Psoas muscle (tissue), 7 donors: ENCODE measurements at regions not wholly inside any gene's neighbourhood (a gene's known extent, or its start where the extent isn't known, plus 50 kb on each side); places are given as distances from the start of the nearest gene placed in this dataset.

Experiments
- ATAC-seq, 4 donors: fragments of 200-7000 bp; cut with Tn5 transposase; one replicate each; pipeline ENCODE4 v1.9.1; 2020; ENCODE audit warnings: moderate library complexity in 3 of 4, mild to moderate bottlenecking in 2 of 4
- DNase-seq, 2 donors: peaks; one replicate each; pipeline ENCODE4 v3.0.0-alpha.2; 2020
- H3K27ac ChIP-seq: fragments of 200-600 bp; one replicate; pipeline ENCODE4 v1.8.0; 2022
- H3K27me3 ChIP-seq, 3 donors: fragments of 200-600 bp in 1 of 3; one replicate each; pipeline versions ENCODE4 v1.6.1 to v1.8.0; 2013 to 2022; ENCODE audit warnings: low read length in 2 of 3, mild to moderate bottlenecking in 2 of 3, moderate library complexity in 1 of 3; ENCODE audit not compliant: insufficient read depth in 3 of 3
- H3K36me3 ChIP-seq, 2 donors: fragments of 200-600 bp in 1 of 2; one replicate each; pipeline versions ENCODE4 v1.6.1 to v1.8.0; 2013 to 2022; ENCODE audit warnings: low read depth in 1 of 2, mild to moderate bottlenecking in 1 of 2, moderate library complexity in 1 of 2; ENCODE audit not compliant: insufficient read depth in 1 of 2
- H3K4me1 ChIP-seq: fragments of 200-600 bp; one replicate; pipeline ENCODE4 v1.8.0; 2022
- H3K4me3 ChIP-seq: fragments of 200-600 bp; one replicate; pipeline ENCODE4 v1.8.0; 2022; ENCODE audit warnings: mild to moderate bottlenecking
- H3K9me3 ChIP-seq: fragments of 200-600 bp; one replicate; pipeline ENCODE4 v1.8.0; 2022
- CTCF ChIP-seq: fragments of 200-600 bp; IDR thresholded peaks from one replicate; pipeline ENCODE4 v1.8.0; 2022; ENCODE audit warnings: antibody characterized with exemption
- WGBS, 3 donors: extraction: QIAGEN DNeasy Blood & Tissue Kit; methylation state at CpG; one replicate each; pipeline versions ENCODE4 v1.1.6 to v1.1.7; 2013; 5-methylcytosine and 5-hydroxymethylcytosine counted together
- intact Hi-C, 2 donors: fragments of 100-400 bp; cut with DNase I; formaldehyde crosslinking; loops; one replicate each; pipeline versions ENCODE4 v1.11.0 to v1.14.2; 2022
- donor health status: healthy with polysubstance abuse.
- donor health status: DM: no; HTN: no; CAD: no; lungs with moderate emphysema.
- donor health status: Bipolar disorder and iron deficiency.
- donor health status: healthy.
- donor health status: DM: yes; HTN: yes; CAD: no.
- donor health status: DM: no; HTN: no; CAD: no.
- donor health status: DM: yes; HTN: yes; CAD: no.

- Histone ChIP-seq H3K36me3 (no peaks in the 10 kb centered on the region), H3K27ac (no peak overlapping the region), H3K4me3 (no peak overlapping the region), H3K4me1 (no peaks in the 10 kb centered on the region), H3K27me3 (no peaks in the 10 kb centered on the region), H3K9me3 (no peaks in the 10 kb centered on the region)
- intact Hi-C loops, result no loop called here
- no peak for ATAC-seq
- 54 to 67% (median 59%) methylated on average over 2 of the region's 2 CpGs for WGBS, 3 donors
- TF ChIP-seq CTCF, result no peak
- no peak for DNase-seq
Observed at GRCh38 chr18:39039813-39040212, 1474.2 kb upstream of the CELF4 start.

- intact Hi-C loops, result no loop called here
- Histone ChIP-seq H3K4me3 (no peak overlapping the region), H3K9me3 (no peaks in the 10 kb centered on the region), H3K27ac (no peak overlapping the region), H3K4me1 (no peaks in the 10 kb centered on the region), H3K36me3 (no peaks in the 10 kb centered on the region), H3K27me3 (no peaks in the 10 kb centered on the region)
- 56 to 70% (median 57%) methylated on average over 2 of the region's 2 CpGs for WGBS, 3 donors
- no peak for ATAC-seq
- no peak for DNase-seq
- no peak for TF ChIP-seq CTCF
Observed at GRCh38 chr18:39037925-39038324, 1472.3 kb upstream of the CELF4 start.

- intact Hi-C loops, result no loop called here
- Histone ChIP-seq H3K27me3 (no peaks in the 10 kb centered on the region), H3K4me1 (no peaks in the 10 kb centered on the region), H3K27ac (no peak overlapping the region), H3K9me3 (no peaks in the 10 kb centered on the region), H3K4me3 (no peak overlapping the region), H3K36me3 (no peaks in the 10 kb centered on the region)
- no peak for ATAC-seq
- TF ChIP-seq CTCF, result no peak
- DNase-seq, result no peak
- 71 to 80% (median 73%) methylated on average over 1 of the region's 1 CpG for WGBS, 3 donors
Observed at GRCh38 chr18:39033312-39033711, 1467.7 kb upstream of the CELF4 start.

- no peak for TF ChIP-seq CTCF
- intact Hi-C loops, result no loop called here
- no peaks in the 10 kb centered on the region for H3K27me3 ChIP-seq
- no peak overlapping the region for H3K27ac ChIP-seq
- no peak overlapping the region for H3K4me3 ChIP-seq
- no peaks in the 10 kb centered on the region for H3K4me1 ChIP-seq
- WGBS, 3 donors, result 73 to 84% (median 74%) methylated on average over 3 of the region's 3 CpGs
- ATAC-seq (no peak), DNase-seq (no peak)
- no peaks in the 10 kb centered on the region for H3K36me3 ChIP-seq
- H3K9me3 ChIP-seq, result no peaks in the 10 kb centered on the region
Observed at GRCh38 chr18:39031647-39032046, 1466.0 kb upstream of the CELF4 start.

- no peak overlapping the region for H3K4me3 ChIP-seq
- no peaks in the 10 kb centered on the region for H3K9me3 ChIP-seq
- DNase-seq, result no peak
- no peaks in the 10 kb centered on the region for H3K27me3 ChIP-seq
- TF ChIP-seq CTCF, result no peak
- no peak overlapping the region for H3K27ac ChIP-seq
- intact Hi-C loops, result no loop called here
- no peaks in the 10 kb centered on the region for H3K36me3 ChIP-seq
- ATAC-seq, result no peak
- WGBS, 3 donors, result 79 to 85% (median 84%) methylated on average over 2 of the region's 2 CpGs
- H3K4me1 ChIP-seq, result no peaks in the 10 kb centered on the region
Observed at GRCh38 chr18:39030124-39030655, 1464.6 kb upstream of the CELF4 start.
